Breast epithelium (tissue), 3 donors: ENCODE measurements at regions not wholly inside any gene's neighbourhood (a gene's known extent, or its start where the extent isn't known, plus 50 kb on each side); places are given as distances from the start of the nearest gene placed in this dataset.

Source experiments
- POLR2A ChIP-seq: fragments of 450-650 bp; IDR thresholded peaks from one replicate; pipeline ENCODE4 v1.6.1; 2016; ENCODE audit warnings: antibody characterized with exemption, mild to moderate bottlenecking, moderate library complexity
- POLR2AphosphoS5 ChIP-seq, 3 donors: sonication (generic); formaldehyde crosslinking; IDR thresholded peaks; one replicate each; pipeline ENCODE4 v1.6.1; 2017; ENCODE audit warnings: antibody characterized with exemption in 3 of 3
- TF ChIP-seq, protein P1 (sequence below), 3 donors: fragments of 450-650 bp; IDR thresholded peaks; one replicate each; pipeline ENCODE4 v1.5.1; 2016 to 2017; ENCODE audit warnings: antibody characterized with exemption in 3 of 3, mild to moderate bottlenecking in 3 of 3, moderate library complexity in 3 of 3

DNA sequence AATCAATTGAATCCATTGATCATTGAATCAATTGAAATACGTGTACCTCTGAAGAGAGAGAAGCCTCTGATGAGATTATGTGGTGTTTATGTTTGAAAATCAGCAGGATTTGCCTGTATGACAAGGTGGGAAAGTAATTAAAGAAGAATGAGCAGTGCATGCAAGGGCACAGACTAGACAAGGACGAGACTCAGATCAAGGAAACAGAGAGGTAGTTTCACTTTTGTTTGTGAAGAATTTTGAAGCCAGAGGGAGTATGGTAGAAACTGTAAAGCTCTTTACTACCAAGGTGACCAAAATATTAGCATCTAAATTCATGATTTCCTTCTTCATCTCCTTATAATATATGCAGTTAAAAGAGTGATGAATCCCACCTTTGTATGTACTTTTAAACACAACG, 1830.0 kb upstream of the IGFBP7 start:
- TF ChIP-seq, protein P1, sequence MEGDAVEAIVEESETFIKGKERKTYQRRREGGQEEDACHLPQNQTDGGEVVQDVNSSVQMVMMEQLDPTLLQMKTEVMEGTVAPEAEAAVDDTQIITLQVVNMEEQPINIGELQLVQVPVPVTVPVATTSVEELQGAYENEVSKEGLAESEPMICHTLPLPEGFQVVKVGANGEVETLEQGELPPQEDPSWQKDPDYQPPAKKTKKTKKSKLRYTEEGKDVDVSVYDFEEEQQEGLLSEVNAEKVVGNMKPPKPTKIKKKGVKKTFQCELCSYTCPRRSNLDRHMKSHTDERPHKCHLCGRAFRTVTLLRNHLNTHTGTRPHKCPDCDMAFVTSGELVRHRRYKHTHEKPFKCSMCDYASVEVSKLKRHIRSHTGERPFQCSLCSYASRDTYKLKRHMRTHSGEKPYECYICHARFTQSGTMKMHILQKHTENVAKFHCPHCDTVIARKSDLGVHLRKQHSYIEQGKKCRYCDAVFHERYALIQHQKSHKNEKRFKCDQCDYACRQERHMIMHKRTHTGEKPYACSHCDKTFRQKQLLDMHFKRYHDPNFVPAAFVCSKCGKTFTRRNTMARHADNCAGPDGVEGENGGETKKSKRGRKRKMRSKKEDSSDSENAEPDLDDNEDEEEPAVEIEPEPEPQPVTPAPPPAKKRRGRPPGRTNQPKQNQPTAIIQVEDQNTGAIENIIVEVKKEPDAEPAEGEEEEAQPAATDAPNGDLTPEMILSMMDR (IDR thresholded peaks at IDR 0.05), result no peak
- TF ChIP-seq POLR2A (no peak), POLR2AphosphoS5 (IDR thresholded peaks at IDR 0.05) (no peak)
